ENCODE measurements at regions not wholly inside any gene's neighbourhood (a gene's known extent, or its start where the extent isn't known, plus 50 kb on each side); places are given as distances from the start of the nearest gene placed in this dataset.
"Not testable (repeated sequence)": the region's sequence is repeated elsewhere in the genome, so short reads cannot be mapped to it uniquely, and the experiment has no call there.

DNA sequence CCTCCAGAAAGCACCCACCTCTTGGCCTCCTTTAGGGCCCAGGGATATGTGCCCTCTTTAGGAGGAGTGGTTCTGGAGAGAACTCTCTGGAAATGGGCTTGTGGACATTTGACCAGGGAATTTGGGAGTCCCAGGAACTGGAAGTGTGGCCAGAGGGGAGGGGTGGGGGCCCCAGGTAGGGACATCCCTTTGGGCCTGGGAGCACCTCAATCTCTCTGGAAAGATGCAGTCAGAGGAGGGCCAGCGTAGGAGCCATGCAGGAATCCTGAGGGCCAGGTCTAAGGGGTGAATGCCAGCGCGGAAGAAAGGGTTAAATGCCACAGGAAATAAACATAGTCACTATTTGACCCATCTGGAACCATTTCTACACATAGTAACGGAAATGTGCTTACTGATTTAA is 50.3 kb upstream of the ITGA11 start:
- no peak for DNase-seq

DNA sequence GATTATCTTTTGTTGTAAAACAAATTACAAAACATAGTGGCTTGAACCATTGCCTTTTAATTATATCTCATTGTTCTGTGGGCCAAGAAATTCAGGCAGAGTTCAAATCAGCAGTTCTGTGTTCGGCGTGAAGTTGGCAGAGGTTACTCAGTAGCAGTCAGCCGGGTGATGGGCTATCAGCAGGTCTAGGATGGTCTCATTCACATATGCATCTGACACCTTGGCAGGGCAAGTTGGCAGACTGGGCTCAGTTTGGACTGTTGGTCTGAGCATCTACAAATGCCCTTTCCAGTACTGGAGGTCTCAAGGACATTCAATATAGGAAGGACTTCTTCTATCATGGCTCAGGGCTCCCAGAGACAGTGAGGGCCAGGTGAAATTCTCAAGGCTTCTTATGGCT is 51.2 kb upstream of the ITGA11 start:
- no peak for DNase-seq

DNA sequence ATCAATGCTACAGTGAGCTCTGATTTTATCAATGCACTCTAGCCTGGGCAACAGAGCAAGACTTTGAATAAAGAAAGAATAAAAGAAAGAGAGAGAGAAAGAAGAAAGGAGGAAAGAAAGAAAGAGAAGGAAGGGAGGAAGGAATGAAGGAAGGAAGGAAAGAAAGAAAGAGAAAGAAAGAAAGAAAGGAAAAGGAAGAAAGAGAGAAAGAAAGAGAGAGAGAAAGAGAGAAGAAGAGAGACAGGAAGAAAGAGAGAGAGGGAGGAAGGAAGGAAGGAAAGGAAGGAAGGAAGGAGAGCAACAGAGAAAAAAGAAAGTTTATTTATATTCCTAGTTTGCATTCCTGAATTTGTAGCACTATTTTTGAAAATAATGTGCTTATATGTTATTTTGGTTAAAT is 52.3 kb upstream of the ITGA11 start:
- no peak for DNase-seq

DNA sequence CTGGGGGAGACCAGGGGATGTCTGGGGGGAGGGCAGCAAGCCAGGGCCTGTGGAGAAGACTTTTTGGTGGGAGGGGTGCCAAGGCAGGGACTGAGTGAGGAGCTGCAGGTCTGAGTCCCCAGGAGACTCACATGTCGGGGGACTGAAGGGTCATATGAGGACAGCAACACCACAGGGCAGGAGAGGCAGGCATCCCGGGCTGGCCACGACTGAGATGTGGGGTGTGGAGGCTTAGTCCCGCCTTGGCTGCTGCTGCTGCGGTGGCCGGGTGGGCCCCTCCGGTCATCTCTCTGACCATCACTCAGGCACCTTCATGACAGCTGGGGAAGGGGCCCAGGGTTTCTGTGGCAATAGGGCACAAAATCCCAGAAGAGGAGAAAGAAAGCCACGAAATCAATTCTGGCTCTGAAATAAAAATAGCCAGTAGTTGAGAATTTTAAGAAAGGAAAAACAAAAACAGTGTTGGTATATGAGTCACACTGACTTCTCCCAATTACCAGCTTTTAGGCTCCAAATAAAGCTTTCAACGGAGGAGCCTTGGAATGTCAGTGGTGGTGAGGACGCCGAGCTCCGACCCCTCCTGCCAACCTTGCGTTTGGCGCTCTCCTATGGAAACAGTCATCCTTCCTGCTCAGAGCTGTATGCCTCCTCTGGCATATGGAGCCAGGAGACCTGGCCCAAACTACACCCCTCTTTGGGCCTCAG is 52.9 kb upstream of the ITGA11 start:
- DNase-seq, result no peak

DNA sequence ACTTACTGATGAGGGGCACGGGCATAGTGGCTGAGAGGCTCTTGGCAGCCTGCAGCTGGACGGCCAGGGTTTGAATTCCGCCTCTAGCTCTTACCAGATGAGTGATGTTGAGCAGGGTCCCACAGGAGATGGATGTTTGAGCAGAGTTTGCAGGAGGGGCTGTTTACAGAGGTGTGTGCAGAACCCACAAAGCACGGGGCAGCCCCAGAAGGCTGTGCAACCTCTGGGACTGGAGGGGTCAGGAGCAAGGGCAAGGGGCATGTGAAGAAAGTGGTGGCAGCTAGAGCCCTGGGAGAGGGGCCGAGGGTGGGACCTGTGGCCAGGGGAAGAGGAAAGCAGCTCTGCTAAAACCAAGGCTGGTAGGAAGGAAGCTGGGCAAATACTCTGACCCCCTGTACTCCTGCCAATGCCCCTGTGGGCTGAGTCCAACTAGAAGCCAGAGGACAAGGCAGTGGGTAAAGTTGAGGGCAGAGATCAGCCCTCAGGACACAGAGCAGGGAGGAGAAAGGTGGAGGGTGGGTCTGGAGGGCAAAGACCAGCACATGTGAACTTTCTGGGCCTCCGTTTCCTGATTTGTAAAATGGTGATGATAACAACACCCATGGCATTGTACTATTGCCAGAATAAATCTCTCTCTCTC is 53.9 kb upstream of the ITGA11 start:
- no peak for DNase-seq

DNA sequence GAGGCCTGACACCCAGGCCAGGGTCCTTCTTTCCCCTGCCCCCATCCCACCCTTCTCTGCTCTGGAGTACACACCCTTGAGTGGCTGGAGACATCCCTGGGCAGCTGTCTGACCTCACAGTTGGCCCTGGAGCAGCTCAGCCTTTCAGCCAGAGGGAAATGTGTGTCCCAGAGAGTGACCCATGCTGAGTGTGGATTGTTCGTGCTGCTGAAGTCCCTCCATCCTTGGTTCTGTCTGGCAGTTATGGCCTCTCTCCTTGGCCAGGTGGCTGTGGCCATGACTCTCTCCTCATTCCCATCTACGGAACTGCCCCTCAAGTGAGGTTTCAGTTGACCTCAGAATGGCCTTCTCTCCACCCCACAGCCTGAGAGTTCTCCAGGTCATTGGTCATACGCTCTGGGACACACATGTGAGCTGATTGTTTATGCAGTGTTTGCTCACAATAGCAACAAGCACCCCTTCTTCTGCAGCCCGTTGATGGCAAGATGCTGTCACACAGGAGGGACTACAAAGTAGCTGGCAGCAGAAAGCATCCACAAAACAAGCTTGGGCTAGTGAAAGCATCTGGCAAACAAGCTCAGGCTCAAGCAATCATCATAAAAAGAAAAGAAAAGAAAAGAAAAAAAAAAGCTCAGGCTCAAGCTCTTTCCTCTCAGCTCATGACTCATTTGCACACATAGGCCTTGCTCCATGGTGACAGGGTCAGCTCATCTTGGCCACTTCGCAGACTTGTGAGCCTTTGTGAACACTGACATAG is 55.3 kb upstream of the ITGA11 start:
- DNase-seq, result no peak

DNA sequence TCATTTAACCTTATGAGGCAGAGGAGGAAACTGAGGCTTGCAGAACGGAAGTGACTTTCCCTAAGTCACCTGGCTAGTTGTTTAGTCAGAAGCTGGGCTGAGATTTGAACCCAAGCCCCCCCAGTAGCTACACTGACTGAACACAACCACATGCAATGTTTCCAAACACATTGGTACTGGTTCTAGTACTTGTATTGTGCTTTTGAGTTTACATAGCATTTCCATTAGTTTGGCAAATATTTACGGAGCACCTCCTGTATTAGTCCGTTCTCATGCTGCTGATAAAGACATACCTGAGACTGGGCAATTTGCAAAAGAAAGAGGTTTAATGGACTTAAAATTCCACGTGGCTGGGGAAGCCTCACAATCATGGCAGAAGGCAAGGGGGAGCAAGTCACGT is 56.3 kb upstream of the ITGA11 start:
- no peak for DNase-seq

DNA sequence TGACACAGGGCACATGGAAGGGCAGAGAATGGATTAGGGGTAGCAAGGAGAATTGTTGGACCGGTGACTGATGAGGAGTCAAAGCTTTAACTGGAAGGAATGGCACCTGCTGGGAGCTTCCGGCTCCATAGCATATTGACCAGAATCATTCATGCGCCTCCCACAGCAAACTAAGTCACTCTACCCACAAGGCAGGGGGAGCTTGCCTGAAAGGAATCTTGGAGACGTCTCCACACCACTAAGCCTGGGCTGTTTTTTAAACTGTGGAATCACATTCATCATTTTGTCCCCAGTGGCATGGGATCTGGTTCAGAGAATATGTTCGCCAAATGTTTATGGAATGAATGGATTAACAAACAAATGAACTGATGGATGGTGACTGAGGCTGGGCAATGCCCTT is 57.0 kb upstream of the ITGA11 start:
- no peak for DNase-seq

DNA sequence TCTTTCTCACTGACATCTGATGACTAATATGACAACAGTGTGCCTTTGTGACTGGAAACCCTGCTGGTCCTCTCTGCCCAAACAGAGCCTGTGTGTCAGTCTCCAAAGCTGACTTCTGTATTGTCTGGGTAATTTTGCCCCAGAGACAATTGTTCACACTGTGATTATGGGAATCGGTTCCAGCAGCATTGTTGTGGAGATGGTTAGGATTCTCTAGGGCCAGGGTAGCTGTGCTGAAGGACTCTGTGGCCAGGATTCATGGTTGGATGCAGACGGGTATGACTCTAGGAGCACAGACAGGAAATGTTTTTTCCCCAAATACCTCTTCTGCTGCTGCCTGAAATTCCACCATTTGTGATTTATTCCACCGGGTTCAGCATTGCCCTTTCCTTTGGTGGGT is 57.5 kb upstream of the ITGA11 start:
- DNase-seq, result no peak

DNA sequence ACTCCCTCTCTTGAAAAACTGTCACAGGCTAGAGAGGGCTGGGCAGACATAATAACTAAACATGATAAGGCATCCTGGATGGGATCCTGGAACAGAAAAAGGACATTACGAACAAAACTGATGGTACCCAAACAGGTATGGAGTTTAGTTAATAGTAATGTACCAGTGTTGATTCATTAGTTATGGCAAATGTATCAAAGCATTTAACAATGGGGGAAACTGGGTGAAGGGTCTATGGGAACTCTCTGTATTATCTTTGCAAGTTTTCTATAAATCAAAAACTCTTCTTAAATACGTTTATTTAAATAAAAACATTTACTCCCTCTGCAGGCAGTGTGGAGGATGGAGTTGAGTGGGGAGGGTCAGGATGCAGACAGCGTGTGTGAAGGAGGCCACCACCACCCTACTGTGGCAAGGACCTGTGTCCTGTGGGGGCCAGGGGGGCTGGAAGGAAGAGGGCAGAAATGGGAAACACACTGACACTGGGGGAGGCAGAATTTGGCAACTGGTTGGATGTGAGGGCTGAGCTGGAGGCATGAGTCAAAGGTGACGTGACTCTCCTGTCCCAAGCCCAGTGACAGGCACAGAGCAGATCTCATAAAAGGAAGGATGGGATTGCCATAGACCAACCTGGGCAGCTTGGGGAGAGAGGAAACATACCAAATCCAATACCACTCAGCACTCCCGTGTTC is 59.6 kb upstream of the ITGA11 start:
- DNase-seq, result no peak

DNA sequence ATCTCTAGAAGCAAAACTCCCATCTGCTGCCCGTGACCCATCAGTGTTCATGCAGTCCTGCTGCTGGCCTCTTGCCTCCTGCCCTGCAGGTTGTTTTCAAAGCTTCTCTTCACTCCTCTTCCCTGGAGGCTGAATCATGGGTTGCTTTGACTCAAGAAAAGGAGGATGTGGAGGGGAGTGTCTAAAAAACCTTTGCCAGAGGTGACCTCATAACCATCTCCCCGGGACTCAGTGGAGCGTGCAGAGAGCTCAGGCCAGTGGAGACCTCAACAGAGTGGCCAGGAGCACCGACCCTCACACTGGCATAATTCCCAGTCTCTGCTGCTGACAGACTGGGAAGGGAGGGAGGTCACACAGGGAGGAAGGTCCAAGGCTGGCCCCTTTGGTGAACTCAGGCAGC is 60.9 kb upstream of the ITGA11 start:
- DNase-seq, result no peak

DNA sequence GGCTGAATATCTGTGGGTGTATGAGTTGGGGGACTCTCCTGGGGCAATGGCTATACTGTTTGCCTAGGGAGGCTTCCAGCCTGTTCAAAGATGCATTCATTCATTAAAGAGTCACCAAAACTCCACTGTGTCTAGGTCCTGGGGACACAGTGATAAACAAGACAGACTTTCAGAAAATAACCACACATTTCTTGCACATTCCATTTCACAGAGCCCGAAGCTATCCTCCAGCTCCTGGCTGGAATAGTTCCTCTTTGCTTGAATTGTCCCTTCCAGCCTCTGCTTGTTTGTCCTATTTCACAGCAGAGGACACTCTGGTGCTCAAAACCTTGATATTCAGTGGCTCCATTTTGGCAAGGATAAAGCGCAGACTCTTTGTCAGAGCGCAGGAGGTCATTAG is 61.7 kb upstream of the ITGA11 start:
- no peak for DNase-seq

DNA sequence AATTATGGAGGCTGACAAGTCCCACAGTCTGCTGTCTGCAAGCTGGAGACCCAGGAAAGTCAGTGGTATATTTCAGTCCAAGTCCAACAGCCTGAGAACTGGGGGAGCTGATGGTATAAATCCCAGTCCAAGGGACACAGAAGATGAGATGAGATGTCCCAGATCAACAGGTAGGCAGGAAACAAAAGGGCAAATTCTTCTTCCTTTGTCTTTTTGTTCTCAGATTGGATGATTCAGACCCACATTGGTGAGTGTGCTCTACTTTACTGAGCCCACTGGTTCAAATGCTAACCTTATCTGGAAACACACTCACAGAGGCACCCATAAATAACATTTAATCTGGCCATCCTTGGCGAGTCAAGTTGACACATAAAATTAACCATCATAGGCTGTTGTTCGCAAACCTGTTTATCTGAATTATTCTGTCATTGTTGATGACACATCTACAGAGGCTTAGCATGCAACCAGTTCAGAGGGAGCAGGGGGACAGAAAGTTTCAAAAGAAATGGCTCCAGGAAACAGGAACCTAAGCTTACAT is 62.7 kb upstream of the ITGA11 start:
- no peak for DNase-seq

DNA sequence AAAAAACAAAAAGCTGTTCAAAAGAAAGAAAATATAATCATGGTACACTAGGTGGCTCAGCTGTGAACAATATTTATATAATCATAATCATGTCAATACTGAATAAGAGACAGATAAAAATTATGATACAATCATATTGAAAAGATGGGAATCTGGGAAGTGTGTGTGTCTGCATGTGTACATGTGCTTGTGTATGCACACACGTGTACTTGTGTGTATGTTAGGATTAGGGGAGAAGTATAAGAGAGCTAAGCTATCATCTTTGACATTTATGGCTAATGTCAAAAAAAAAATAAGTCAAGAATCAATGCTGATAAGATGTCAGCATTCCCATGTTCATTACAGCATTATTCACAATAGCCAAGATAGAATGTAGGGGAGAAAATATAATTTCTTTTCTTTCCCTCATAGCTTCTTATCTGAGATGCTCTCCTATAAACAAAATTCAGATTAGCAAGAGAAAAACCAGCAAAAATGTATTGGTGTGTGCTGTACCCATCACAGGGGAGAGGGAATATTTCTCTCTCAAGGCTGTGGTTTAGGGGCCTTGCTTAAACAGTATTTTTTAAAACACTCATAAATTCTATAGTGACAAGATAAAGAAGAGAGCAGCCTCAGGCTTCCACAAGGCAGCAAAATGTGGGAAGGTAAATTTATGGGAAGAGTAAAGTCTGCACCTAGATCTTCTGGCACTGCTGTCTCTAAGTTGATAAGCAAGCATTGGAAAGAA is 63.4 kb upstream of the ITGA11 start:
- no peak for DNase-seq

DNA sequence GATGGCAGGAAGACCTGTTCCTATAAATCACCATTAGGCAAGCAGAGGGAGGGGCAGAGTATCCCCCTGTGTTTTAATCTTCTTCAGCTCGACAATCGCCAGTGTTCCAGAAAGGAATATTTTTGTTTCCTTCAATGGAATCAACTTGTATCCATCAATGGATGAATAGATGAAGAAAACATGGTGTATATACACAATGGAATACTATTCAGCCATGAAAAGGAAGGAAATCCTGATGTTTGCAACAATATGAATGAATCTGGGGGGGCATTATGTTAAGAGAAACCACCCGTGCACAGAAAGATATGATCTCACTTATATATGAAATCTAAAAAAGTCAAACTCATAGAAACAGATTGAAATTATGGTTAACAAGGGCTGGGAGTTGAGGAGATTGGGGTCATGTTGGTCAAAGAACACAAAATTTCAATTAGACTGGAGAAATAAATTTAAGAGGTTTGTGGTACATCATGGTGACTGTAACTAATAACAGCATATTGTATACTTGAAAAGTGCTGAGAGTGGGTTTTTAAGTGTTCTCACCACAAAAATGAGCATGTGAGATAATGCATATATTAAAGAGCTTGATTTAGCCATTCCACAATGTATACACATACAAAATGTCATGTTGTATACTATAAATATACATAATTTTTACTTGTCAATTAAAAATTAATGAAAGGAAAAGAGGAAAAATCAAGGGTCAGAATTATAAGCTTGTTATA is 64.2 kb upstream of the ITGA11 start:
- DNase-seq, result no peak

DNA sequence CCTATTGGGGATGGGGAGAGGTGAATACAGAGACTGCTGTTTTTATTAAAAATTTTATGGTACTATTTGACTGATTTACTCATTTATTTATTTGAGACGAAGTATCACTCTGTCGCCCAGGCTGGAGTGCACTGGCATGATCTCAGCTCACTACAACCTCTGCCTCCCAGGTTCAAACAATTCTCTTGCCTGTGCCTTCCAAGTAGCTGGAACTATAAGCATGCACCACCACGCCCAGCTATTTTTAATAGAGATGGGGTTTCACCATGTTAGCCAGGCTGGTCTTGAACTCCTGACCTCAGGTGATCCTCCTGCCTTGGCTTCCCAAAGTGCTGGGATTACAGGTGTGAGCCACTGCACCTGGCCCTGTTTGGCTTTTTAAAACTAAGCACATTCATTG is 64.8 kb upstream of the ITGA11 start:
- DNase-seq, result not testable (repeated sequence)

DNA sequence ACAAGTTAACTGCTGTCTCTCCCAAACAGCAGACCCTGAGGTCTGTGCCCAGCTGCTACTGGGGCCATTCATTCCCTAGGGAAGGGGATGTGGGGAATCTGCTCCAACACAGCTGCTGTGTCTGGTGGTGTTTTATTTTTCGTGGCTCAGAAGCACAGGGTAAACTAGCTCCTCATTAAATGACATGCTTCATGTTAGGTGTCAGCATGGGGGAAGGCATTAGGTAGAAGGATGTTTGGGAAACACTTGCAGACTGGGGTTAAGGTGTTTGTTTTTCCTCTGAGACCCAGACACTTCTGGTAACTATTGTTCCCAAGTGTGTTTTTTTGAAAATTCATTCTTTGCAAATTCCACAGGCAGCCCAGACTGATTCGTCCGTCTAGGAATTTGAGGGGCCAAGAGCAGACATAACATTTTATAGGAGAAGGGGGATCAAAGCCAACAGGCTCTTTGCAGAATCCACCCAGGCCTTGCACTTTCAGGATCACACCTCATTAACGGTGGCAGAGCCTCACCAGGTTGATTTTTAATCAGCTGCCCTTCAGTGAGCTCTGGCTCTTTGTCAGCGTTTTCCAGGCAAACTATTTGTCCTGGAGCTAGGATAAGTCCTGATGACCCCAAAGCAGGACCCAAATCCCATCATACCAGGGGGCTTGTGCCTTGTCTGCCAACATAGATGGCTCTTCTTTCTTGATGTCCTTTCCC is 65.4 kb upstream of the ITGA11 start:
- no peak for DNase-seq

DNA sequence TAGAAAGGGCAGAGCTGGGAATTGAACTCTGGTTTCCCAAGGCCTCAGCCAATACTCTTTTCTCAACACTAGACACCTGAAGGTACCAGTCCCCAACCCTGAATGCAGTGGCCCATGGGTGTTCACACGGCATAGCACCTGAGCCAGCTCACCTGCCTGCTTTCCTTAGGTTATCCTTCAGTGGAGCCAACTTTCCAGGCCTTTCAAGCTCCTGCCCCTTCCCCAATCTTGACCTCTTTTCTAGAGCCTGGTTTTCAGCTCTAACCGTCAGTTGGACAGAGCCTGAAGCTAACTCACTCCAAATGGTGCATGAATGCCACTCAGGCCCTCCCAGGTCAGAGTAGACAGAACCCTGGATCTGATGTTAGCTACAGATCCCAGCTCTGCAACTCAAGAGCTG is 66.1 kb upstream of the ITGA11 start:
- no peak for DNase-seq

DNA sequence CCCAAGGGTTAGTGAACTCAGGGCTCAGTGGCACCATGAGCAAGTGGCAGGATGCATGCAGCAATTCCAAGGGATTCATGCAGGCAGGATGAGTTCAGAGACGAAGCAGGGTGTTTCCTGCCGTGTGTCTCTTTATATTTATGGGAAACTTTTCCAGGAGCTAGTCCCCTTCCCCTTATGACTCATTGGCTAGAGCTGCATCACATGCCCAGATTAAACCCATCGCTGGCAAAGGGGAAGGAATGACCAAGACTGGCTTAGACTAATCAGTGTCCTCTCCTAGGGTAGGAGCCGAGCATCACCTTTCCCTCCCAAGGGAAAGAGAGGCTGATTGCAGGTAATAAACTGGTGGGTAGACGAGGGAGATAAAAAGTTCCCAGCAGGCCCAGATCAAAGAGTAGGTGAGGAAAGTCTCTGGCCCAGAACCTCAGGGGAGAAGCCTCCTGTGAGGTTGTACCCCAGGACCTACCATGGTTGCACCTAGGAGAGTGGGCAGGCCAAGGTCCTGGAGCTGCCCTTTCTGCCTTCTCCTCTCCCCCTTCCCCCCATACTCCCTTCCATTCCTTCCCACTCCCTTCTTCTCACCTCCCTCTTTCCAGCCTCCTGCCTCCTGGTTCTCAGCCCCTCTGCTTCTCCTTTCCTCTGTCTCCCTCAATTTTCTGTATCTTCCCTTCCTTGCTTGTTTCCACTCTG is 67.8 kb upstream of the ITGA11 start:
- no peak for DNase-seq

DNA sequence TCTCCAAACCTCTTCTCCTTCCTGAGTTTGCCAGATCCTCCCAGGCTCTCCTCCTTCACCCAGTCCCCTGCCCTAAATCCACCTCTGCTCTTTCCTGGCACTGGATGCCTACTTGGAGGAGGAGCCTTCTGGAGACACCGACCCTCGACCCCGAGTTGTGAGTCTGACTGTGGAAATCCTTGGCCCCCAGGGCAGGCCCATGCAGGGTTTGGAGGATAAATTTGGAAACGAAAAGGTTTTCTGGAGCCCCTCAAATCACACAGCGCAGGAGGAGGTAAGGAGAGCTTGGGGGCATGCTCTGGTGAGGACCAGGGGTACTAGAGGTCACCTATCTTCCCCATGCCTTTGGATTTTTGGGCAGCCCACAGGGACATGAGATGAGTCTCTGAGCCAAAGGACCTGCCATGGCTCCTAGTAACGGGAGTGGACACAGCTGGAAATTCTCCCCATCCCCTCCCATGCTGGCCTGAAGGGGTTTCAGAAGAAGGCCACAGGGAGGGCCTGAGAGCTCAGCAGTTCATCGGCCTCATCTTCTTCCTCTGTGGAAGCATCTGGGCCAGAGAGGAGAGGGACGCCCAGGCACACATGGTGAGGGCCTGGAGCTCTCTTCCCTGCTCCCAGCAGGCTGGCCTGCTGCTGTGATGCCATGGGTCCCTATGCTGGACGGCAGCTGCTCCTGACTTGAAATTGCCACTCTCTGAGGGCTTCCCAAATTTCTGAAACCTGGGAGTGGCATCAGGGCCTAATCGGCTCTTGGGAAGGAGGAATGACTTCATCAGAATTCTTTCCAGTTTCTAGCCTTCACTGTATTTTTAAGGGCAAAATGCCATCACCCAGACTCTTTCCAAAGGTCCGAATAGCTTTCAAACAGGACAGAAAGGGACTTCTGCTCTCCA is 68.6 kb upstream of the ITGA11 start:
- DNase-seq, result no peak

Measured in Kasumi-1 (cell line).